Adrenal gland (tissue), 5 donors: ENCODE measurements at regions not wholly inside any gene's neighbourhood (a gene's known extent, or its start where the extent isn't known, plus 50 kb on each side); places are given as distances from the start of the nearest gene placed in this dataset.

ENCODE experiments used
- CTCF ChIP-seq, 6 experiments: fragments of 450-650 bp in 4 of 6; fragments of 200-600 bp in 2 of 6; sonication (generic) in 1 of 6; IDR thresholded peaks; 1 replicate in 5 of 6; 2 replicates in 1 of 6; pipeline versions ENCODE4 v1.5.1 to v1.8.0; 2016 to 2021; ENCODE audit warnings: antibody characterized with exemption in 6 of 6, mild to moderate bottlenecking in 2 of 6, moderate library complexity in 1 of 6
- POLR2A ChIP-seq, 2 donors: fragments of 450-650 bp; IDR thresholded peaks; one replicate each; pipeline ENCODE4 v1.6.1; 2017; ENCODE audit warnings: antibody characterized with exemption in 2 of 2, mild to moderate bottlenecking in 2 of 2, moderate library complexity in 1 of 2
- donor health status: DM: no; HTN: no; CAD: no.

- TF ChIP-seq CTCF (IDR thresholded peaks at IDR 0.05), result no peak
- no peak for TF ChIP-seq POLR2A (IDR thresholded peaks at IDR 0.05)
Observed at GRCh38 chr1:3965693-3966092, 65.6 kb upstream of the C1orf174 start.
